PC-9 (cell line): ENCODE measurements at regions not wholly inside any gene's neighbourhood (a gene's known extent, or its start where the extent isn't known, plus 50 kb on each side); places are given as distances from the start of the nearest gene placed in this dataset.

Experiments used
- BruUV-seq: library from RNA; stranded (reverse); fragments of 400-500 nt; replicated peaks from 2 replicates; lab custom pipeline; 2021; lab: Mats Ljungman, UMichigan
- CTCF ChIA-PET: fragments of 300-600 bp; sonication (Branson Sonifier 250); formaldehyde crosslinking; loops from one replicate; lab custom pipeline; 2022; ENCODE audit warnings: antibody characterized with exemption; lab: Charles Lee
- POLR2A ChIA-PET: fragments of 300-600 bp; sonication (Branson Sonifier 250); formaldehyde crosslinking; loops from one replicate; lab custom pipeline; 2022; ENCODE audit warnings: antibody characterized with exemption; ENCODE audit not compliant: unreplicated experiment; lab: Charles Lee
- DNase-seq, 2 experiments: peaks; one replicate each; pipeline versions ENCODE4 v3.0.0 to v3.0.0-alpha.2; 2015 to 2022; ENCODE audit warnings: mixed read lengths in 1 of 2
- H2AFZ ChIP-seq: fragments of 200-600 bp; sonication (generic); 2 replicates; pipeline ENCODE4 v1.8.1; 2017; ENCODE audit warnings: antibody characterized with exemption
- H3F3A ChIP-seq: fragments of 200-600 bp; sonication (generic); 2 replicates; pipeline ENCODE4 v1.8.1; 2017; ENCODE audit warnings: antibody characterized with exemption, mild to moderate bottlenecking, low read depth; ENCODE audit not compliant: insufficient read depth
- H3K27ac ChIP-seq: fragments of 200-600 bp; sonication (generic); 2 replicates; pipeline ENCODE4 v1.6.1; 2016; ENCODE audit warnings: mixed run types
- H3K27me3 ChIP-seq: fragments of 200-600 bp; sonication (generic); 2 replicates; pipeline ENCODE4 v1.6.1; 2016; ENCODE audit warnings: low read depth, mixed run types; ENCODE audit not compliant: insufficient read depth
- H3K36me3 ChIP-seq: fragments of 200-600 bp; sonication (generic); 2 replicates; pipeline ENCODE4 v1.6.1; 2016; ENCODE audit warnings: low read depth, mixed run types
- H3K4me1 ChIP-seq: fragments of 200-600 bp; sonication (generic); replicated peaks from 2 replicates; pipeline ENCODE4 v1.6.1; 2016; ENCODE audit warnings: mixed run types; ENCODE audit not compliant: insufficient read depth
- H3K4me2 ChIP-seq: fragments of 200-600 bp; sonication (generic); 2 replicates; pipeline ENCODE4 v1.6.1; 2017; ENCODE audit warnings: mixed run types
- H3K4me3 ChIP-seq: fragments of 200-600 bp; sonication (generic); 2 replicates; pipeline ENCODE4 v1.6.1; 2016; ENCODE audit warnings: mixed run types
- H3K79me2 ChIP-seq: fragments of 200-600 bp; sonication (generic); 2 replicates; pipeline ENCODE4 v1.6.1; 2017; ENCODE audit warnings: low read depth, mixed run types
- H3K9me2 ChIP-seq: fragments of 200-600 bp; sonication (generic); 2 replicates; pipeline ENCODE4 v1.8.1; 2017; ENCODE audit warnings: mild to moderate bottlenecking; ENCODE audit not compliant: insufficient read depth
- H3K9me3 ChIP-seq: fragments of 200-600 bp; sonication (generic); 2 replicates; pipeline ENCODE4 v1.8.1; 2016; ENCODE audit warnings: low read depth; ENCODE audit not compliant: insufficient read depth
- H4K20me1 ChIP-seq: fragments of 200-600 bp; sonication (generic); 2 replicates; pipeline ENCODE4 v1.8.1; 2017; ENCODE audit not compliant: insufficient read depth
- EZH2 ChIP-seq: fragments of 200-600 bp; sonication (generic); IDR thresholded peaks from 2 replicates; pipeline ENCODE4 v1.8.0; 2017; ENCODE audit warnings: antibody characterized with exemption, low read depth
- intact Hi-C: fragments of 100-400 bp; cut with micrococcal nuclease; formaldehyde crosslinking; loops from one replicate; pipeline ENCODE4 v1.10.0; 2022; ENCODE audit not compliant: unreplicated experiment
- TF ChIP-seq, protein P1 (sequence below): fragments of 200-600 bp; sonication (generic); conservative IDR thresholded peaks from 2 replicates; pipeline ENCODE4 v1.6.1; 2017; ENCODE audit warnings: mixed run types, antibody characterized with exemption, mild to moderate bottlenecking, moderate library complexity

DNA sequence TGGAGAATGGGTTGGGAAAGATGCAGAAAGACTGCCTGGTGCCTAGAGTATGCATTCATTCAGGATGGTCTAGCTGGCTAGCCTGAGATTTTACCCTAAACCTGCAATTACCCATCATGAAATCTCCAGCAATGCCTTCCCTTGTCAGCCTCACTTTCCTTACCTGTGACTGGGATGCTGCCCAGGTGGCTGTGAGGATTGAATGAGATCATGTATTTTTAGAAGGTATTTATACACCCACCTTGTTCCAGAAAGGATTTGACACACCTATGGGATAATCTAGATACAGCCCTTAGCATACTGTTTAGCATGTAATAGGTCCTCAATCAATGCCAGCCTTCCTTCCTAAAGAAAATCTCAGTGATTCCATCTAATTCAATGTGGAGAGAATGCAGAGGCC lies 561.4 kb downstream of the CDK5RAP2 start:
- no peak overlapping the region for H2AFZ ChIP-seq
- H3K36me3 ChIP-seq = no peaks in the 10 kb centered on the region
- H3F3A ChIP-seq = no peaks in the 10 kb centered on the region
- no TSS peak for BruUV-seq
- no peak overlapping the region for H3K4me3 ChIP-seq
- no peaks in the 10 kb centered on the region for H3K4me1 ChIP-seq
- H3K9me3 ChIP-seq = no peaks in the 10 kb centered on the region
- H3K9me2 ChIP-seq = no peaks in the 10 kb centered on the region
- no peak for DNase-seq
- H3K27ac ChIP-seq = no peak overlapping the region
- ChIA-PET CTCF (no interaction called here), POLR2A (no interaction called here)
- H3K79me2 ChIP-seq = no peaks in the 10 kb centered on the region
- TF ChIP-seq, protein P1, sequence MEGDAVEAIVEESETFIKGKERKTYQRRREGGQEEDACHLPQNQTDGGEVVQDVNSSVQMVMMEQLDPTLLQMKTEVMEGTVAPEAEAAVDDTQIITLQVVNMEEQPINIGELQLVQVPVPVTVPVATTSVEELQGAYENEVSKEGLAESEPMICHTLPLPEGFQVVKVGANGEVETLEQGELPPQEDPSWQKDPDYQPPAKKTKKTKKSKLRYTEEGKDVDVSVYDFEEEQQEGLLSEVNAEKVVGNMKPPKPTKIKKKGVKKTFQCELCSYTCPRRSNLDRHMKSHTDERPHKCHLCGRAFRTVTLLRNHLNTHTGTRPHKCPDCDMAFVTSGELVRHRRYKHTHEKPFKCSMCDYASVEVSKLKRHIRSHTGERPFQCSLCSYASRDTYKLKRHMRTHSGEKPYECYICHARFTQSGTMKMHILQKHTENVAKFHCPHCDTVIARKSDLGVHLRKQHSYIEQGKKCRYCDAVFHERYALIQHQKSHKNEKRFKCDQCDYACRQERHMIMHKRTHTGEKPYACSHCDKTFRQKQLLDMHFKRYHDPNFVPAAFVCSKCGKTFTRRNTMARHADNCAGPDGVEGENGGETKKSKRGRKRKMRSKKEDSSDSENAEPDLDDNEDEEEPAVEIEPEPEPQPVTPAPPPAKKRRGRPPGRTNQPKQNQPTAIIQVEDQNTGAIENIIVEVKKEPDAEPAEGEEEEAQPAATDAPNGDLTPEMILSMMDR = no peak
- TF ChIP-seq EZH2 = no peak
- H4K20me1 ChIP-seq = no peaks in the 10 kb centered on the region
- intact Hi-C loops = no loop called here
- H3K4me2 ChIP-seq = no peak overlapping the region
- no peaks in the 10 kb centered on the region for H3K27me3 ChIP-seq

DNA sequence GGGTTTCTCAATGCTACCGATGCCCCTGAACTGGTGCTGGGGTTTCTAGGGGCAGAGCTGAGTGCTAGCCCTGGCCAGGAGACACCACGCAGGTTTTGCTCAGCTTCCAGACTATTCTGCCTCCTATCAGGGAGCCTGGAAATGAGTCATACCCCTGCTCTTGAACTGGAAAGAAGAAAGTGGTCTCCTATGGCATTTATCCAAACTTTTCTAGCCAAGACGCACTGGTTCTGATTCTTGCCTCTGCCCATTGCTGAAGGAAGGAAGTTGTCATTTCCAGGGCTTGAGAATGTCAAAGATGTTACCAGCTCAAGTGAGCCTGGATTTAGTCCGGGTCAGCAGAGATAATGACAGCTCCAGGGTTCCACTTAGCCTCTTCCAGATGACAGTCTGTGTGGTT lies 561.9 kb downstream of the CDK5RAP2 start:
- Histone ChIP-seq H3F3A (no peaks in the 10 kb centered on the region), H3K9me2 (no peaks in the 10 kb centered on the region), H3K36me3 (no peaks in the 10 kb centered on the region), H3K4me2 (no peak overlapping the region), H3K4me1 (no peaks in the 10 kb centered on the region), H4K20me1 (no peaks in the 10 kb centered on the region), H3K27me3 (no peaks in the 10 kb centered on the region), H2AFZ (no peak overlapping the region), H3K27ac (no peak overlapping the region), H3K4me3 (no peak overlapping the region), H3K9me3 (no peaks in the 10 kb centered on the region), H3K79me2 (no peaks in the 10 kb centered on the region)
- intact Hi-C loops = no loop called here
- DNase-seq = no peak
- CTCF ChIA-PET = no interaction called here
- BruUV-seq = no TSS peak
- POLR2A ChIA-PET = no interaction called here
- TF ChIP-seq EZH2 = no peak
- TF ChIP-seq, protein P1 = no peak

DNA sequence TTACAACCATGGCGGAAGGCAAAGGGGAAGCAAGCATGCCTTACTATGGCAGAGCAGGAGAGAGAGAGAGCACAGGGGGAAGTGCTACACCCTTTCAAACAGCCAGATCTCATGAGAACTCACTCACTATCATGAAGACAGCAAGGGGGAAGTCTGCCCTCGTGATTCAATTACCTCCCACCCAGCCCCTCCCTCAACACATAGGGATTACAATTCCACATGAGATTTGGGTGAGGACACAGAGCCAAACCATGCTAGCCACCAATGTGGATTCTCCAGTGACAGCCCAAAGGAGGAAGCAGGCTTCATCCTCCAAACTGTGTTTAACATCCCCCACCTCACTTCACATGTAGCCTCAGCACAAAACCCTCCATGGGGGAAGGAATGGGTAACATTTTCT lies 563.7 kb downstream of the CDK5RAP2 start:
- no peaks in the 10 kb centered on the region for H3F3A ChIP-seq
- TF ChIP-seq EZH2 = no peak
- TF ChIP-seq, protein P1 = no peak
- no peak overlapping the region for H3K4me3 ChIP-seq
- no peaks in the 10 kb centered on the region for H3K4me1 ChIP-seq
- POLR2A ChIA-PET = no interaction called here
- no TSS peak for BruUV-seq
- peaks cover 10% of the 10 kb centered on the region for H3K27me3 ChIP-seq
- H3K9me3 ChIP-seq = no peaks in the 10 kb centered on the region
- DNase-seq = no peak
- intact Hi-C loops = no loop called here
- no peak overlapping the region for H3K27ac ChIP-seq
- no peaks in the 10 kb centered on the region for H3K36me3 ChIP-seq
- H2AFZ ChIP-seq = no peak overlapping the region
- CTCF ChIA-PET = no interaction called here
- no peaks in the 10 kb centered on the region for H3K9me2 ChIP-seq
- H3K4me2 ChIP-seq = no peak overlapping the region
- H4K20me1 ChIP-seq = no peaks in the 10 kb centered on the region
- no peaks in the 10 kb centered on the region for H3K79me2 ChIP-seq
